Keratinocyte (primary cell): ENCODE measurements at regions not wholly inside any gene's neighbourhood (a gene's known extent, or its start where the extent isn't known, plus 50 kb on each side); places are given as distances from the start of the nearest gene placed in this dataset.

Experiments
- DNase-seq: peaks from one replicate; pipeline ENCODE4 v3.0.0-alpha.2; 2011; ENCODE audit warnings: low read depth, missing footprints, low spot score
- FAIRE-seq: peaks from 2 replicates; lab custom pipeline; 2011; peaks lifted over from hg19 to GRCh38; lab: Jason Lieb, UNC
- H2AFZ ChIP-seq: 2 replicates; pipeline ENCODE4 v1.6.0; 2012; ENCODE audit warnings: low read length, control low read depth, inconsistent platforms; ENCODE audit not compliant: control insufficient read depth
- H3K27ac ChIP-seq: 2 replicates; pipeline ENCODE4 v1.5.1; 2011; ENCODE audit warnings: low read length; ENCODE audit not compliant: control insufficient read depth, insufficient read depth
- H3K27me3 ChIP-seq: 3 replicates; pipeline ENCODE4 v1.6.0; 2011; ENCODE audit warnings: low read length; ENCODE audit not compliant: control insufficient read depth, insufficient read depth; ENCODE audit errors: extremely low read depth
- H3K36me3 ChIP-seq, 2 experiments: 2 replicates in 1 of 2; 3 replicates in 1 of 2; pipeline ENCODE4 v1.5.1; 2011; ENCODE audit warnings: low read length in 2 of 2, mild to moderate bottlenecking in 1 of 2; ENCODE audit not compliant: control insufficient read depth in 2 of 2, insufficient read depth in 2 of 2; ENCODE audit errors: extremely low read depth in 1 of 2
- H3K4me1 ChIP-seq: 3 replicates; pipeline ENCODE4 v1.5.1; 2011; ENCODE audit warnings: low read length; ENCODE audit not compliant: control insufficient read depth, insufficient read depth; ENCODE audit errors: extremely low read depth
- H3K4me2 ChIP-seq: 3 replicates; pipeline ENCODE4 v1.6.0; 2011; ENCODE audit warnings: low read depth, low read length; ENCODE audit not compliant: control insufficient read depth, insufficient read depth; ENCODE audit errors: extremely low read depth
- H3K4me3 ChIP-seq, 3 experiments: fragments of 200-600 bp in 1 of 3; sonication (generic) in 1 of 3; 2 replicates in 2 of 3; 3 replicates in 1 of 3; pipeline ENCODE4 v1.5.1; 2011 to 2016; ENCODE audit warnings: low read length in 3 of 3, mild to moderate bottlenecking in 3 of 3, control low read depth in 2 of 3, inconsistent platforms in 1 of 3, low read depth in 1 of 3, mixed read lengths in 1 of 3, mixed run types in 1 of 3, moderate library complexity in 1 of 3; ENCODE audit not compliant: control insufficient read depth in 2 of 3, insufficient read depth in 2 of 3; ENCODE audit errors: extremely low read depth in 1 of 3
- H3K79me2 ChIP-seq: 2 replicates; pipeline ENCODE4 v1.6.0; 2012; ENCODE audit warnings: low read length; ENCODE audit not compliant: control insufficient read depth, insufficient read depth
- H3K9ac ChIP-seq: 3 replicates; pipeline ENCODE4 v1.6.0; 2011; ENCODE audit warnings: low read length; ENCODE audit not compliant: control insufficient read depth, insufficient read depth; ENCODE audit errors: extremely low read depth
- H3K9me1 ChIP-seq: 3 replicates; pipeline ENCODE4 v1.6.0; 2011; ENCODE audit warnings: low read length; ENCODE audit not compliant: control insufficient read depth, insufficient read depth; ENCODE audit errors: extremely low read depth
- H3K9me3 ChIP-seq: 2 replicates; pipeline ENCODE4 v1.5.1; 2012; ENCODE audit warnings: low read depth, low read length; ENCODE audit not compliant: control insufficient read depth
- H4K20me1 ChIP-seq: 3 replicates; pipeline ENCODE4 v1.6.0; 2011; ENCODE audit warnings: low read length; ENCODE audit not compliant: control insufficient read depth, insufficient read depth; ENCODE audit errors: extremely low read depth
- CTCF ChIP-seq, 3 experiments: IDR thresholded peaks in 1 of 3; conservative IDR thresholded peaks in 1 of 3; optimal IDR thresholded peaks in 1 of 3; 2 replicates in 2 of 3; 3 replicates in 1 of 3; pipeline versions ENCODE3 to v1.5.1; 2011; ENCODE audit warnings: low read length in 3 of 3, mild to moderate bottlenecking in 3 of 3, moderate library complexity in 2 of 3, control low read depth in 1 of 3, inconsistent platforms in 1 of 3; ENCODE audit not compliant: insufficient read depth in 2 of 3; ENCODE audit errors: extremely low read depth in 1 of 3
- EZH2 ChIP-seq: IDR thresholded peaks from one replicate; pipeline ENCODE4 v1.6.1; 2012; ENCODE audit warnings: inconsistent platforms, mild to moderate bottlenecking, low read length, moderate library complexity
- dilution Hi-C: fragments of 300-500 bp; cut with MboI; formaldehyde crosslinking; loops from one replicate; pipeline ENCODE4 v1.7.0; 2020; ENCODE audit warnings: low sequenced_read_pairs; ENCODE audit not compliant: extremely low pct_ligation_motif_present

GRCh38 chr14:43877351-43877960 lies 629.6 kb downstream of the FSCB start:
- DNase-seq, result no peak
- no peak overlapping the region for H3K27ac ChIP-seq
- TF ChIP-seq EZH2 (no peak), CTCF (optimal IDR thresholded peaks at IDR 0.05 in 1 of 3, IDR thresholded peaks at IDR 0.05 in 1 of 3, conservative IDR thresholded peaks at IDR 0.05 in 1 of 3; ENCODE audit: extremely low read depth in 1 of 3, insufficient read depth in 2 of 3, low read length in 3 of 3) (no peak)
- H3K9me3 ChIP-seq, result no peaks in the 10 kb centered on the region
- H3K4me2 ChIP-seq, result no peak overlapping the region
- no peaks in the 10 kb centered on the region for H4K20me1 ChIP-seq
- no peaks in the 10 kb centered on the region for H3K27me3 ChIP-seq
- no peaks in the 10 kb centered on the region for H3K4me1 ChIP-seq
- H3K9me1 ChIP-seq, result no peaks in the 10 kb centered on the region
- no peak overlapping the region for H3K4me3 ChIP-seq
- no peak for FAIRE-seq
- dilution Hi-C loops, result no loop called here
- no peak overlapping the region for H2AFZ ChIP-seq
- H3K36me3 ChIP-seq, result no peaks in the 10 kb centered on the region
- H3K79me2 ChIP-seq, result no peaks in the 10 kb centered on the region
- H3K9ac ChIP-seq, result no peak overlapping the region

- no peak for TF ChIP-seq EZH2
- TF ChIP-seq CTCF (optimal IDR thresholded peaks at IDR 0.05 in 1 of 3, IDR thresholded peaks at IDR 0.05 in 1 of 3, conservative IDR thresholded peaks at IDR 0.05 in 1 of 3; ENCODE audit: extremely low read depth in 1 of 3, insufficient read depth in 2 of 3, low read length in 3 of 3), result no peak
- H3K4me1 ChIP-seq, result no peaks in the 10 kb centered on the region
- H3K27ac ChIP-seq, result no peak overlapping the region
- H3K9ac ChIP-seq, result no peak overlapping the region
- no peaks in the 10 kb centered on the region for H3K36me3 ChIP-seq
- no peaks in the 10 kb centered on the region for H3K27me3 ChIP-seq
- H3K4me2 ChIP-seq, result no peak overlapping the region
- DNase-seq, result no peak
- H2AFZ ChIP-seq, result no peak overlapping the region
- H4K20me1 ChIP-seq, result no peaks in the 10 kb centered on the region
- no peak overlapping the region for H3K4me3 ChIP-seq
- H3K79me2 ChIP-seq, result no peaks in the 10 kb centered on the region
- no peak for FAIRE-seq
- dilution Hi-C loops, result no loop called here
- no peaks in the 10 kb centered on the region for H3K9me3 ChIP-seq
- no peaks in the 10 kb centered on the region for H3K9me1 ChIP-seq
These were observed 634.1 kb downstream of the FSCB start for GRCh38 chr14:43872752-43873655.
